Stomach (tissue), 4 donors: ENCODE measurements at regions not wholly inside any gene's neighbourhood (a gene's known extent, or its start where the extent isn't known, plus 50 kb on each side); places are given as distances from the start of the nearest gene placed in this dataset.

Source experiments
- CTCF ChIP-seq, 7 experiments: fragments of 450-650 bp in 4 of 7; fragments of 200-600 bp in 3 of 7; sonication (generic) in 3 of 7; IDR thresholded peaks; one replicate each; pipeline ENCODE4 v1.5.1; 2016 to 2019; ENCODE audit warnings: antibody characterized with exemption in 7 of 7, control low read depth in 2 of 7, mild to moderate bottlenecking in 1 of 7
- EP300 ChIP-seq: sonication (generic); formaldehyde crosslinking; IDR thresholded peaks from one replicate; pipeline ENCODE4 v1.6.1; 2017; ENCODE audit warnings: antibody characterized with exemption
- POLR2A ChIP-seq, 4 donors: fragments of 450-650 bp; IDR thresholded peaks; one replicate each; pipeline ENCODE4 v1.6.1; 2016; ENCODE audit warnings: antibody characterized with exemption in 4 of 4, control low read depth in 2 of 4, mild to moderate bottlenecking in 1 of 4, moderate library complexity in 1 of 4
- POLR2AphosphoS5 ChIP-seq, 3 donors: sonication (generic); formaldehyde crosslinking; IDR thresholded peaks; one replicate each; pipeline ENCODE4 v1.6.1; 2016; ENCODE audit warnings: antibody characterized with exemption in 3 of 3

- TF ChIP-seq POLR2AphosphoS5 (IDR thresholded peaks at IDR 0.05), result no peak
- TF ChIP-seq CTCF (IDR thresholded peaks at IDR 0.05), result no peak
- no peak for TF ChIP-seq EP300
- TF ChIP-seq POLR2A (IDR thresholded peaks at IDR 0.05), result no peak
Observed at GRCh38 chr5:128646176-128646575, 108.1 kb upstream of the FBN2 start.
